NCI-H128 (cell line): ENCODE measurements at regions not wholly inside any gene's neighbourhood (a gene's known extent, or its start where the extent isn't known, plus 50 kb on each side); places are given as distances from the start of the nearest gene placed in this dataset.
"Not testable (repeated sequence)": the region's sequence is repeated elsewhere in the genome, so short reads cannot be mapped to it uniquely, and the experiment has no call there.

Experiments used
- DNase-seq: peaks from one replicate; lab custom pipeline; 2025; ENCODE audit not compliant: unreplicated experiment; lab: John Stamatoyannopoulos, UW

DNA sequence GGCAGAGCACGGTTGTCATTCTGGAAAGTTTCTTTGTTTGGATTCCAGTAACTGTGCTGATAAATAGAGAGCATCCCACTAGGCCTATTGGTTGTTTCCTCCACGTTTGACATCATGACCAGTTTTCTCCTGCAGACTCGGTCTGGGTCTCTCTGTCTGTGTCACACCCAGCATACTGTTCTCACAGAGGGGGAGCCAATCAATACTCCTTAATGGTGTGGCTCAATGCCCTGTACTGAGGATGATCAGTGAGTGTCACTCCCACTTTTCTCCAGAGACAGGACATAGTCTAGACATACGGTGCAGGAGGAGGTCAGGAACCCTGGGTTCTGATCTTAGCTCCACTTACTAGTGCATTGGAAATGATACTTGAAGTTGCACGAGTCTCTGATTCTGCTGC lies 88.2 kb upstream of the BLID start:
- DNase-seq: no peak

DNA sequence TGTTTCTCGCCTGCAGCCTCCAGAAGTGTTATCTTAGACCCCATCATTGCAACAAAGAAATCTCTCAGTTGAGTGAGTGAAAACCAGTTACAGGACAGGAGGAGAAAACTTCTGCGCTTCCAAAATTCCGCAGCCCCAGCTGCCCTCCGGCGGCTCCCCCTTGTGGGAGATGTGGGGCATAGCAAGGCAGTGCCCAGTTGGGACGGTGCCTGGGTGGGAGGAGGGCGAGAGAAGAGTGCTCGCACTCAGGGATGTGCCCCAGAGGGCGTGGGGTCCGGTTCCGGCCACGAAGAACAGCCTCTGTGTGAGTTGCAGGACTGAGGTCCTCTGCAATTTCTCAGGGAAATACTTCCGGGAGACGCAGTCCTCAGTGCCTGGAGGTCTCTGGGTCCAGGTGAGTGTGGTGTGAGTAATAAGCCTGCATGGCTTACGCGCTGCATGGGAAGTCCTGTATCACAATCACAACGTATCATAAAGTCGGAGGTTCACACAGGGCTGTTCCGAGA lies 87.0 kb upstream of the BLID start:
- no peak for DNase-seq

DNA sequence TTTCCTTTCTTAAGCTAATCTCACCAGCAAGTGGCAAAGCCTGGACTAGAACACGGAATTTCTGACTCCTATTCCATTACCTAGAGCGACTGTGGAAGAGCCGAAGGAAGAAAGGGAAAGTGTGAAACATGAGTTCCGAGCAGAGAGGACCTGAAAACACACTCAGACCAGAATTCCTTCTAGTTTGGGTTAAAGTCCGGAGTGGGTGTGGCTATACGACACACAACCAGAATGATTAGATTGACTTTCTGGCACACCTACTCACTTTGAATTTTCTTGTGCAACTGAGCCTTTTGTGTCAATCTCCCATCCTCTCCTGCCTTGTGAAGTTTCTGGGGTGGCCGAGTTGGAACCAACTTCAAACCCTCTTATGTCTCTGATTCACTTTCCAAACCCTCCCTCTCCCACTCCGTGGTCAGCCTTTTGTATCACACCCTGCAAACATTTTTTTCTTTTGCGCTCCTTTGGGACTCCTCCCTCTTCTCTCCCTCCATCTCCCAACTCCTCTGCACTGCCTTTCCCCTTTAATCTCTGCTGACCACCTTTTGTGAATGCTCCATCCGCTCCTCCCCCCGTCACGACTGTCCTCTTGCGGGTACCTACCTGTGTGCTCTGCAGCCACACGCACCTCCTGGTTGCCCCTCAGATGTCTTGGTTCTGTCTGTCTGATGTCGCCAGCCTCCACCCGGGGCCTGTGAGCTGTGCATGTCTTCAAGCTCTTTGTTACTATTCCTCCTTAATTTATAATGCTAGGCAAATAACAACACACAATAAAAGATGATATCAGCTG lies 86.3 kb upstream of the BLID start:
- DNase-seq: no peak

DNA sequence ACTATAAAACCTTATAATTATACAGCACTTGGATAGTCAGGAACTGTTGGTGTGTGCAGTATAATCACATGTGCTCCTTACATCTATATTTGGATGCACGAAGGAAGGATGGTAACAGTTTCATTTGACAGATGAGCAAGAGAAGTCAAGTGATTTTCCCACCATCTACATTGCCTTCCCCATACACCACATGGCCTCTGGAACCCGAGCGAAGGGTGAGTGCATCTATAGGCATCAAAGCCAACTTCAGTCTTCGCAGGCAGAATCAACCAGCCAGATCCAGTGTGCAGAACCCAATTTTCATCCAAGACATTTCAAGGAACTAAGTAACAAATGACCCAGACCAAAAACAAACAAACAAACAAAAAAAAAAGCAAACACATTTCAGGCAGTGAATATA lies 85.1 kb upstream of the BLID start:
- no peak for DNase-seq

DNA sequence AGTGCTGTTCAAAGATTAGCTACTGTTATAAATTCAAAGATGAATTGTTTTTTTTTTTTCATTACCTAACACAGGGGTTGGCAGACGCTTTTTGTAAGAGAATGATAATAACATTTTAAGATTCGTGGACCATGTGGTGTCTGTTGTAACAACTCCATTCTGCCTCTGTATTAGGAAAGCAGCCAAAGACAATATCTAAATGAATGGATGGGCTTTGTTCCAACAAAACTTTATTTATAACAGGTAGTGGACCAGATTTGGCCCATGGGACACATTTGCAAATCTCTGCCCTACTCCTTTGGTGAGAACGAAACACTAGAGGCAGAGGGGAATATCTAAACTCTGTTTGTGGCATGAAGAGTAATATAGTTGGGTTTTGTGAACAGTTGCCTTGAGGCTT lies 83.6 kb upstream of the BLID start:
- DNase-seq: no peak

DNA sequence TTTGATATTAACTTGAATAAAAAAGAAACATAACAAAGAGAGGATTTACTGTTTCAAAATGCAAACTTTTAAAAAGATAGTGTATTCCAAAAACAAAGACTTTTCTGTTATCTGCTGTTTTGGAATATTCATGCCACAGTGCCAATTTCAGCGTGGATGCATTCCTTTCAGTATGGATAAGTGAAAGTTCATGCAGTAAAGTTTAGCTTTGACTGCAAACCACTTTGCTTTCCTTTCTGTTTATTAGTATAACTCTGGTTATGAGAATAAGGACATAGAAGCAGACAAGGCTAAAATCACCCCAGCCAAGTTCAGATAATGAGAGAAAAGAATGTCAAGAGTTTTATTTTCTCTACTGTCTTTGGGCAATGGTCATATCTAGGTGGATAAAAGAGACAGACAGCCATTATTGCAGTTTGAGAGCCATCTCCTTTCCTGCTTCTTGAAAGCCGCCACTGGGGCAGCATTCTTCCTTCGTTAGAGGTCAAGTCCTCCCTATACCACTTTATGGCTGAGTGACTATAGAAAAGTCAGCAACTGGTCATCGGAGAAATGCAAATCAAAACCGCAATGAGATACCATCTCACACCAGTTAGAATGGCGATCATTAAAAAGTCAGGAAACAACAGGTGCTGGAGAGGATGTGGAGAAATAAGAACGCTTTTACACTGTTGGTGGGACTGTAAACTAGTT lies 82.4 kb upstream of the BLID start:
- DNase-seq: no peak

DNA sequence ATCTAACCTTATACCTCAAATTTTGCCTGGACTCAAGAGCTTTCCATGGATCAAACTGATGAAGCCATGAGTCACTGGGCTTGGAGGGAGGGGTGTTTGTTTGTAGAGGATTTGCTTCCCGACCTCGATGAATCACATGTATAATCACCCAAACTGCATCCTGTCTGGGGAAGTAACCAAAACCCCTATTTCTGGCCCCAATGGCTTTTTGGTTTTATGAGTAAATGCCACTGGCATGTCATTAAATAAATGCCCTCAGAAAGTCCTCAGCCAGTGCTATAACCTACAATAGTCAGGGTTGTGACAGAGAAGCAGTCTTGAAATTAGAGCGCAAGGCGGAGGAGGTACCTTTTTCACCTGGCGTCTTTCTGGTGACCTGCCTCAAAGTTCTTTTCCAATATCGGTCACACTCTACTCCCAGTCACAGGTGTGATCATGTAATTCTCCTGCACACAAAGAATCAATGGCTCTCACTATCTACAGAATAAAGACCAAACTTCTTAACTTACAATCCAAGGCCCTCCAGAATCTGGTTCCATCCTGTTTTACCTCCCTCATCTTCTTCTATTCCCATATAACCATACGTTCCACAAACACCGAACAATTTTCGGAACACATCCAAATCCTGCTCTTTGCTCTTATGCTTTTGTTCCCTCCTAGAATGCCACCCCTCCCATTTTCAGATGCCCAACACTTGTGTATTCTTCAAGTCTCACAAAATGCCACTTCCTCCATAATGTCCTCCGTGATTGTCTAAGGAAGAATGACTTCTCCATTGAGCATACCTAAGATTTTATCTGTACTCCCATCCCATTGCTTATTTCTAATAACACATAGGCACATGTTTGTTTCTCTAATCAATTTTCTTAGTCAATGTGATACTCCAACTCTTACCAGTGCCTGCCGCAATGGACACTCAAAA lies 81.3 kb upstream of the BLID start:
- no peak for DNase-seq

DNA sequence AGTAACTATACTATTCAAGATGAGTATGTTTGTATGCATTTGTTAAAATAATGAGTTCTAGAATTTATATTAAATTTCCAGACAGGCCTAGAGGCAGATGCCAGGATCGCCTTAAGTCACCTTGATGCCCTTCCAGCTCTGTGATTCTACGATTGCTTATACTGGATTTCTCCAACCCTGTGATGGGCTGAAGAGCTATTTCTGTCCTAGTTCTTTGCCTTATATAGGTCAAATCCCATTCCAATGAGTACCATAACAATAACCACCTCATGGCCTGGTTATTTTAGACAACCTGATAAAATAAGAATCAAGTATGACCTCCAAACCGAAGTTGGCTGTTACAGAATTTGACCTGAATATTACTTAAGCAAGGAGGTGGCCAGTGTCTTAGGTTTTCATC lies 79.8 kb upstream of the BLID start:
- DNase-seq: no peak

DNA sequence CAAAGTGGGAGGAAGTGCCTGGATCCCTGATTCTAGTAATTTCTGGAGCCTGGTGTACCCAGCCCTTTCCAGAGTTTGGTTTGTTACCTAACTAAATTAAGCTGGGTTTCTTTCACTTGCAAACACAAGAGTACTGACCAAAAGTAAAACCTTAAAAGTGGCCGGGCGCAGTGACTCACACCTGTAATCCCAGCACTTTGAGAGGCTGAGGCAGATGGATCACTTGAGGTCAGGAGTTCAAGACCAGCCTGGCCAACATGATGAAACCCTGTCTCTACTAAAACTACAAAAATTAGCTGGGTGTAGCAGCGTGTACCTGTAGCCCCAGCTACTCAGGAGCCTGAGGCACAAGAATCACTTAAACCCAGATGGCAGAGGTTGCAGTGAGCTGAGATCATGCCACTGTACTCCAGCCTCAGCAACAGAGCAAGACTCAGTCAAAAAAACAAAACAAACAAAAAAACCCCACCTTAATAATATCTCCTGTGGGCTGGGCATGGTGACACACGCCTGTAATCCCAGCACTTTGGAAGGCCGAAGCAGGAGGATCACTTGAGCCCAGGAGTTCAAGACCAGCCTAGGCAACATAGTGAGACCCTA lies 78.0 kb upstream of the BLID start:
- DNase-seq: not testable (repeated sequence)

DNA sequence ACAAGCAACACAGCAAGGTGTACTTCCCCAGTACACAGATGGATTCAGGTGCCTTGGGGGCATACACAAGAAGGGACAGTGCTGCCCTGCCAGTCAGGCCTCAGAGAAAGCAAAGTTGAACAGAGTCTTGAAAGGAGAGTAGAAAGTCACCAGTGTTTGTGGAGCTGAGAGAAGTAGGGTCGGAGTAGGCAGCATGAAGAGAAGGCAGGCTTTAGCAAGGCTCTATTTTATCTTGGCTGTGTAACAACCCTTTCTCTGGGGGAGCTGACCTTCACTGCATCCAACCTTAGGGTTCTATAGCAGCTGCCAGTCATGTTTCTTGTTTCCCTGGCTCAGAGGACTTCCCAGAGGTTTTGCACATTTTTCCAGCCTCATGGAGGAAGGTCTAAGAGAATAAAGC lies 77.4 kb upstream of the BLID start:
- DNase-seq: no peak

DNA sequence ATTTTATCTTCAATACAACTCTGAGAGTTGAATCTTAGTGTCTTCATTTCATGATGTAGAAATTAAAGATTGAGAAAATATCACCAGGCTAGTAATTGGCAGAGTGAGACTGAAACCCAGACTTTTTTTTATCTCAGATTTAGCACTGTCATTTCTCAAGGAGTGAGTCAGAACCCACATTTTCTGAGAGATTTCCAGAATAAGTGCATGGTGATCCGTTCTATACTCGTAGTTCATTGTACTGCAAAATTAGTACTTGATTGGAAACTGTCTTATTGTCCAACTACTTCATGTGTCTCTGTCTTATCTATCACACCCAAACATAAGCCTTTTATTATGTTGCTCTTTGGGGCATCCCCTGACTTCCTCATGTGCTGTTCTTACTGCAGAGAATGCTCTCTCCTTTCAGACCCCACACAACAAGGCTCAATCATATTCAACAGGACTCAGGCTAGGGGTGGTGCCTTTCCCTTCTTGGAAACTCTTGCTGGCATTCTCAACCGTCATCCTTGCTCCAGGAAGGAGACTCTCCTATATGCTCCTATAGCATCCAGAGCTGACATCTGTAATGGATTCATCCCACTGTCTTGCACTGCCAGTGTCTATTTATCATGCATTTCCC lies 76.7 kb upstream of the BLID start:
- no peak for DNase-seq

DNA sequence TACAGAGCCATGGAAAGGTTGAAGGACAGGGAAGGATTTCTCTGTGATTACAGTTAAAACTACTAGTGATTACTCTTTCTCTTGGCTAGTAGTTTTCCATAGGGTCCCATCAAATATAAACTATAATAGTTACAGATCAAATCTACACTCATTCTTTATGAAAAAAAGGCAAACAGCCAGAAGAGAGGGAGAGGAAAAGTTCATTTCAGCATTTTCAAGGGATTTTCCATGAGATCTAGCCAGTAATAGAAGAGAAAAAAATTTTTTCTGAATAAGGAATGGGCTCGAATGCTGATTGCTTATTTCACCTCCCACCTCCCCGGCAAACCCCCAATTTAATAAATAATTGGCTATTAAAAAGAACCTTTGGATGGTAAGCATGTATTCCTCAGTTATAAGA lies 74.8 kb upstream of the BLID start:
- DNase-seq: no peak

DNA sequence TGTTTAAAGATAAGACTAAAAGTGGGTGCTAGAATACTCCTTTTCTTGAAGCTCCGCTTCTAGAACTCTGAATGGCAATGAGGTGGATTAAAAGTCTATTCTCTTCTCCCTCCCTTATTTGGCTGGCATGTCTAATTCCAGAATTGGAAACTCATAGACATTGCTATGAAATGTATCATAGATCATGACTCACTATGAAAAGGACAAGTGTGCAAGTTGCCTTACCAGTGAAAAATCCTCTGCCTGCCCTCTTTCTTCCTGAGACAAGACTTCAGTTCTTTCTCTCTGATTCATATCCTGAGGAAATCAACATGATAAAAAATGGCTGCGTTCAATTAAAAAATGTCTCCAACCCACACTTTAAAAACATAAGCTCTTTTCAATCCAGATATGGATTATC lies 73.2 kb upstream of the BLID start:
- DNase-seq: no peak

DNA sequence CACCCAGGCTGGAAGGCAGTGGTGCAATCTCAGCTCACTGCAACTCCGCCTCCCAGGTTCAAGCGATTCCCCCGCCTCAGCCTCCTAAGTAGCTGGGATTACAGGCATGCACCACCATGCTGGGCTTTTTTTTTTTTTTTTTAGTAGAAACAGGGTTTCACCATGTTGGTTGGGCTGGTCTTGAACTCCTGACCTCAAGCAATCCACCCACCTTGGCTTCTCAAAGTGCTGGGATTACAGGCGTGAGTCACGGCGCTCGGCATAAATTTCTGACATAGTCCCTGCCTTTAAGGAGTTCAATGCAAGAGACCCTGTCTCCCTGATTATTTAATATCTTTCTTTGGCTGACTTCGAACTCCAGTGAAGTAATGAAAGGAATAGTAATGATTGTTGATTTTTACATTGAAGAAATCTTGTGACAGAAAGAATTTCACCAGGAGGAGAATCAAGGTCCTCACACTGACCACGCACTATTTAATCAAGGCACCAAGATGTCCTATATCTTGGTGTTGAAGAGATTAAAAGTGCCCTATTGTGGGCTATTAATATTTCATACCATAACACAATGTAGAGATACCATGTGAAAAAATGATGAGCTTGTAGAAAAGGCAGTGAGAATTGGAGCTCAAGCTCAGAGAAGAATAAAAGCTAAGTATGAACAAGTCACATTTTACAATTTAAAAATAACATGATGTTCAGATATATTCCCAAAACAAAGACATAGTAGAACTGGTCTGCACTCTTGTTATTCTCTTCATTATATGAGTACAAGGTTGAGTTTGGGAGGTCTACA lies 71.6 kb upstream of the BLID start:
- no peak for DNase-seq

DNA sequence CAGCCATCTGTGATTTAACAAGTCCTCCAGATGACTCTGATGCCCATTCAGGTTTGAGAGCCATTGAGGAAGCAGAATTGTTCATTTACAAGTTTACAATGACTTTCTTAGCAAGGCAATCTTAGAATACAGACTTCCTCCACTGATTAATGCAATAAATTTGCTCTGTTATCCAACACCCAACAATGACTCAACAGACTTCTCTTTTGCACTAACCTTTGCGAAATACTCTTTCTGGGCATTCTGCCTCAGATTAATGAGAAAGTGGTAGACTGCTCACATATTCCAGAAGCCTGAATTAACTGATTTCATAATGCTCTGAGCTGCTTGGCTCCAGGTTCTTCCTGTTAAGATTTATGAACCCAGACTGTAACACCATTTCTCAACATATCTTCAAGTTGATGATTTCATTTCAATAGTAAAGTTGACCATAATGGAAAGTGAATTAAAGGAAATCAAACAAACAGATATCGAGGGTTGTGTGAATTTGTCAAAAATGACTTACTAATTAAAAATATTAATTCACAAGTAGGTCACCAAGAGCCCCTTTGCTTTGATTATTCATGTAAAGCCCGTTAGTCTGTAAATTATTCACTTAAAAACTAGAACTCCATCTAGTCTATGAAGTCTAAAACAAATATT lies 70.5 kb upstream of the BLID start:
- DNase-seq: no peak

DNA sequence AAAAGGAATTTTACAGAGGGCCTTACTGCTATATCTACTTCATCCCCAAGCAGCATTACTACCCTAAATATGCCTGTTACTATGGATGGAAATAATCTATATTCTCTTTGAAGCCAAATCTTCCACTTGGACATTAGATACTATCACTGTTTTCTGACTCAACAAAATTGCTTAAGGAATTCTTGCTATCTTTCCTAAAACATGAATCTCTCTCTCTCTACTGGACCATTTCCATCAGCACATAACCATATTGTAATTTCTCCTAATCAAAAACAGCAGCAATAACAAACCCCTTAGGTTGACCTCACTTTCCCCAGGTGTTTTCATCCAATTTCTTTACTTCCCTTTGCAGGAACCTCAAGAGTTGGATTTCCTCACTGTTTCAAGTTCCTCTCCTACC lies 67.9 kb upstream of the BLID start:
- no peak for DNase-seq

DNA sequence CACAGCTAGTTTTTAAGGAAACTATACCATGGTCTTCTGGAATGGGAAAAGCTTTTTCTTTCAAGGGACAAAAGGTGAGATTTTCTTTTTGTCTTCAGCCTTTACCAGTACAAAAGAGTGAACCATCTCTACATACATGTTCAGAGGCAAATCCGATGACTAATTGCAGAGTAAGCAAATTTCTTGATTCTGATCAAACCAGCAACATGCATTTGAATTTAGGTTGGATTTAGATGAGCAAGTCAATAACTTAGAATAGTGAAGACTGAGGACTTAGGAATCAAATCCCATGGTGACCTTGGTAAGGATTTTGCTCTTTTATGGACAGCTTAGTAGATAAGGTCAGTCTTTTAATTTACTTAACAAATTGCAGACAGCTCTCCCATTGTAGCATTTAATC lies 65.9 kb upstream of the BLID start:
- no peak for DNase-seq

DNA sequence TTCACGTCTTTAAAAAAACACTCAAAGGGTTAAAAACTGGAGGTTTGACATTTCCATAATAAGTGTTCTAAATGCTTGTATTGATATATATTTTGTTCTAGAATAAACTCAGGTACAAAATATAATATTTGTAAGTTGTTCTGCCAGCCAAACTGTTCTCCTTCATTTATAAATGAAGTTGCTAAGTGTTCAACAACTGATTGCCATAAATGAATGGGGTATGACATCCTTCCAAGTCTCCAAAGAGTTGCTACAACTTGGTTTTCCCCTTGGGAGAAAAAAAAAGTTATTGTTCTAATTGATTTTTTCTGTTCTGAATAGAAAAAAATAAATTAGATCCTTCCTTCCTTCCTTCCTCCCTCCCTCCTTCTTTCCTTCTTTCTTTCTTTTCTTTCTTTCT lies 65.4 kb upstream of the BLID start:
- DNase-seq: no peak
